ENCODE measurements at regions not wholly inside any gene's neighbourhood (a gene's known extent, or its start where the extent isn't known, plus 50 kb on each side); places are given as distances from the start of the nearest gene placed in this dataset.

GRCh38 chr12:4153343-4153892 lies 120.1 kb upstream of the CCND2 start:
- WGBS, 2 experiments (ENCODE audit: extremely low coverage in 2 of 2, insufficient read length in 1 of 2): 50% methylated on average over 1 of the region's 3 CpGs; no CpG with 5 or more reads in 1 of the 2 experiments
- Histone ChIP-seq H4K20me1 (ENCODE audit: insufficient read depth, low read length) (no peaks in the 10 kb centered on the region), H2BK20ac (ENCODE audit: low read depth, low read length) (no peak overlapping the region), H3K9ac (ENCODE audit: low read depth, low read length) (no peak overlapping the region), H2AK9ac (replicated peaks; ENCODE audit: low read depth, low read length, poor library complexity) (no peak overlapping the region), H3K79me1 (ENCODE audit: low read depth in 1 of 2, low read length in 2 of 2) (no peaks in the 10 kb centered on the region), H2BK5ac (ENCODE audit: low read depth, low read length, poor library complexity, severe bottlenecking) (no peak overlapping the region), H3K18ac (ENCODE audit: low read depth, low read length) (no peak overlapping the region), H3K4me3 (ENCODE audit: insufficient read depth, low read depth, low read length) (no peak overlapping the region), H2AK5ac (ENCODE audit: low read depth, low read length) (no peak overlapping the region), H4K8ac (ENCODE audit: low read depth in 2 of 2, low read length in 2 of 2) (no peak overlapping the region), H3K4me1 (ENCODE audit: control insufficient read depth, insufficient read depth, low read length) (no peaks in the 10 kb centered on the region), H3K23ac (ENCODE audit: low read depth, low read length) (no peak overlapping the region), H3K36me3 (ENCODE audit: control insufficient read depth, insufficient read depth, low read length) (no peaks in the 10 kb centered on the region), H3K9me1 (ENCODE audit: insufficient read depth, low read length) (no peaks in the 10 kb centered on the region), H4K5ac (ENCODE audit: low read depth, low read length) (no peak overlapping the region), H2AFZ (replicated peaks; ENCODE audit: low read length, poor library complexity) (no peak overlapping the region), H3K4me2 (ENCODE audit: low read depth, low read length) (no peak overlapping the region), H2BK15ac (ENCODE audit: low read depth, low read length) (no peak overlapping the region), H3K56ac (ENCODE audit: extremely low read depth, insufficient read depth, low read length) (no peak overlapping the region), H2BK120ac (ENCODE audit: low read depth, low read length) (no peak overlapping the region), H3K9me3 (ENCODE audit: control insufficient read depth, insufficient read depth, low read length) (no peaks in the 10 kb centered on the region), H3K27ac (ENCODE audit: insufficient read depth, low read length) (no peak overlapping the region), H3K4ac (ENCODE audit: low read depth, low read length) (no peak overlapping the region), H4K91ac (ENCODE audit: insufficient read depth, low read depth, low read length) (no peak overlapping the region), H3K27me3 (ENCODE audit: control insufficient read depth, insufficient read depth, low read length) (peaks cover 1% of the 10 kb centered on the region; the same call in 1 of the 2 replicates), H3K14ac (replicated peaks; ENCODE audit: low read depth, low read length) (no peak overlapping the region)
- intact Hi-C loops (cut with micrococcal nuclease): no loop called here
- dilution Hi-C loops (cut with HindIII; ENCODE audit: low sequenced_read_pairs, unreplicated experiment): no loop called here
- ATAC-seq (ENCODE audit: low read depth) (no peak), DNase-seq (no peak)
- no peak for TF ChIP-seq MAZ (IDR thresholded peaks at IDR 0.05; ENCODE audit: borderline replicate concordance, low read depth, low read length)
- TF ChIP-seq, protein P1, sequence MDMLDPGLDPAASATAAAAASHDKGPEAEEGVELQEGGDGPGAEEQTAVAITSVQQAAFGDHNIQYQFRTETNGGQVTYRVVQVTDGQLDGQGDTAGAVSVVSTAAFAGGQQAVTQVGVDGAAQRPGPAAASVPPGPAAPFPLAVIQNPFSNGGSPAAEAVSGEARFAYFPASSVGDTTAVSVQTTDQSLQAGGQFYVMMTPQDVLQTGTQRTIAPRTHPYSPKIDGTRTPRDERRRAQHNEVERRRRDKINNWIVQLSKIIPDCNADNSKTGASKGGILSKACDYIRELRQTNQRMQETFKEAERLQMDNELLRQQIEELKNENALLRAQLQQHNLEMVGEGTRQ (IDR thresholded peaks at IDR 0.05; ENCODE audit: low read depth, low read length): no peak
- TF ChIP-seq, protein P2, sequence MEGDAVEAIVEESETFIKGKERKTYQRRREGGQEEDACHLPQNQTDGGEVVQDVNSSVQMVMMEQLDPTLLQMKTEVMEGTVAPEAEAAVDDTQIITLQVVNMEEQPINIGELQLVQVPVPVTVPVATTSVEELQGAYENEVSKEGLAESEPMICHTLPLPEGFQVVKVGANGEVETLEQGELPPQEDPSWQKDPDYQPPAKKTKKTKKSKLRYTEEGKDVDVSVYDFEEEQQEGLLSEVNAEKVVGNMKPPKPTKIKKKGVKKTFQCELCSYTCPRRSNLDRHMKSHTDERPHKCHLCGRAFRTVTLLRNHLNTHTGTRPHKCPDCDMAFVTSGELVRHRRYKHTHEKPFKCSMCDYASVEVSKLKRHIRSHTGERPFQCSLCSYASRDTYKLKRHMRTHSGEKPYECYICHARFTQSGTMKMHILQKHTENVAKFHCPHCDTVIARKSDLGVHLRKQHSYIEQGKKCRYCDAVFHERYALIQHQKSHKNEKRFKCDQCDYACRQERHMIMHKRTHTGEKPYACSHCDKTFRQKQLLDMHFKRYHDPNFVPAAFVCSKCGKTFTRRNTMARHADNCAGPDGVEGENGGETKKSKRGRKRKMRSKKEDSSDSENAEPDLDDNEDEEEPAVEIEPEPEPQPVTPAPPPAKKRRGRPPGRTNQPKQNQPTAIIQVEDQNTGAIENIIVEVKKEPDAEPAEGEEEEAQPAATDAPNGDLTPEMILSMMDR (conservative IDR thresholded peaks at IDR 0.05; ENCODE audit: low read depth, low read length): no peak
- BruUV-seq (replicated peaks): no TSS peak
- POLR2A ChIA-PET (ENCODE audit: unreplicated experiment): no interaction called here
- CTCF ChIA-PET: no interaction called here
- in situ Hi-C loops (cut with MboI; ENCODE audit: low sequenced_read_pairs): no loop called here

All from IMR-90 (cell line).